Neural crest cell (in vitro differentiated cells): ENCODE measurements at regions not wholly inside any gene's neighbourhood (a gene's known extent, or its start where the extent isn't known, plus 50 kb on each side); places are given as distances from the start of the nearest gene placed in this dataset.

Experiments used
- DNase-seq: peaks from one replicate; pipeline ENCODE4 v3.0.0; 2021; ENCODE audit warnings: low read depth, mixed read lengths, low spot score
- H3K27ac Mint-ChIP-seq: one replicate; pipeline ENCODE4 v1.8.0; 2021; ENCODE audit warnings: mild to moderate bottlenecking, mixed read lengths; ENCODE audit not compliant: unreplicated experiment
- H3K27me3 Mint-ChIP-seq: 2 replicates; pipeline ENCODE4 v1.8.0; 2021; ENCODE audit warnings: low read depth, mild to moderate bottlenecking, mixed read lengths
- H3K36me3 Mint-ChIP-seq: 2 replicates; pipeline ENCODE4 v1.8.0; 2021; ENCODE audit warnings: low read depth, mild to moderate bottlenecking, mixed read lengths
- H3K4me1 Mint-ChIP-seq: 2 replicates; pipeline ENCODE4 v1.8.0; 2021; ENCODE audit warnings: mixed read lengths
- H3K4me3 Mint-ChIP-seq: one replicate; pipeline ENCODE4 v1.8.0; 2021; ENCODE audit warnings: mild to moderate bottlenecking, mixed read lengths
- H3K9me3 Mint-ChIP-seq: 2 replicates; pipeline ENCODE4 v1.8.0; 2021; ENCODE audit warnings: mixed read lengths
- TF ChIP-seq, protein P1 (sequence below): fragments of 200-600 bp; sonication (generic); conservative IDR thresholded peaks from 2 replicates; pipeline ENCODE4 v1.5.0; 2021; ENCODE audit warnings: antibody characterized with exemption, mild to moderate bottlenecking

DNA sequence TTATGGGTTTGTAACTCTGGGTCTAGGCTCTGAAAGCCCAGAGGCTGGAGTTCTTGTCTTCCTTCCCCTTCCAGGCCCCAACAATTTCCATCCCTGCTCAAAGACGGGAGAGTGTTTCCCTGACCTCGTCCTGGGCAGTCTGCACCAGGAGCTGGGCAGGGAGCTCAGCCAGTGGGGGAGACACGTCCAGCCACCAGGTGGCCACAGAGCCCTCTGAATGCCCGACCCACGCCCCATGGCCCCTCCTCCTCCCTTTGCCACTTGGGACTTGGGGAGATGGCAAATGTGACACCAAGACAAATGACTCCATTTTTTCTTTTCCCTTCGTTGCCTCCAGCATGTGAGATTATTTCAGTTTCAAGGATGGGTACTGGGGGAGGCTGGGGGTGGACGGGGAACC, 159.9 kb upstream of the AJAP1 start:
- H3K9me3 Mint-ChIP-seq: no peaks in the 10 kb centered on the region
- TF ChIP-seq, protein P1, sequence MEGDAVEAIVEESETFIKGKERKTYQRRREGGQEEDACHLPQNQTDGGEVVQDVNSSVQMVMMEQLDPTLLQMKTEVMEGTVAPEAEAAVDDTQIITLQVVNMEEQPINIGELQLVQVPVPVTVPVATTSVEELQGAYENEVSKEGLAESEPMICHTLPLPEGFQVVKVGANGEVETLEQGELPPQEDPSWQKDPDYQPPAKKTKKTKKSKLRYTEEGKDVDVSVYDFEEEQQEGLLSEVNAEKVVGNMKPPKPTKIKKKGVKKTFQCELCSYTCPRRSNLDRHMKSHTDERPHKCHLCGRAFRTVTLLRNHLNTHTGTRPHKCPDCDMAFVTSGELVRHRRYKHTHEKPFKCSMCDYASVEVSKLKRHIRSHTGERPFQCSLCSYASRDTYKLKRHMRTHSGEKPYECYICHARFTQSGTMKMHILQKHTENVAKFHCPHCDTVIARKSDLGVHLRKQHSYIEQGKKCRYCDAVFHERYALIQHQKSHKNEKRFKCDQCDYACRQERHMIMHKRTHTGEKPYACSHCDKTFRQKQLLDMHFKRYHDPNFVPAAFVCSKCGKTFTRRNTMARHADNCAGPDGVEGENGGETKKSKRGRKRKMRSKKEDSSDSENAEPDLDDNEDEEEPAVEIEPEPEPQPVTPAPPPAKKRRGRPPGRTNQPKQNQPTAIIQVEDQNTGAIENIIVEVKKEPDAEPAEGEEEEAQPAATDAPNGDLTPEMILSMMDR: peak; percentile 28
- DNase-seq: no peak
- H3K4me1 Mint-ChIP-seq: no peaks in the 10 kb centered on the region
- no peaks in the 10 kb centered on the region for H3K36me3 Mint-ChIP-seq
- no peak overlapping the region for H3K4me3 Mint-ChIP-seq
- peaks cover 5% of the 10 kb centered on the region for H3K27me3 Mint-ChIP-seq
- no peak overlapping the region for H3K27ac Mint-ChIP-seq

DNA sequence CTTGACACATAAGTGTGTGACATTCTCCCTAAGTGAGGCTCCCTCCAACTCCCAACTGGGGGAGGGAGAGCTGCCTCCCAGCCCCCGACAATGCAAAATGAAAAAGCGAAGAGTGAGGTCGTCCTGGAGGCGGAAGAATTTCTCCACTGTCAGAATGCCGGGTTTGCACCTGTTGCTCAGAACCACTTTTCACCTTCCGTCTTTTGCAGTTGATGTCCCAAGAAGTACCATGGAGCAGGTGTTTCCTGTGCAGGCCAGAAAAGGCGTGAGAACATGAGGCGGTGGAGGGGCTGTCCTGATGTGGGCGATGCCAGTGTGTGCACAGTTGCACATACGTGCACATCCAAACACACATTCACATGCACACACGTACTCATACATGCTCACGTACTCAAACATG, 158.6 kb upstream of the AJAP1 start:
- Mint-ChIP-seq H3K4me3 (no peak overlapping the region), H3K9me3 (no peaks in the 10 kb centered on the region)

DNA sequence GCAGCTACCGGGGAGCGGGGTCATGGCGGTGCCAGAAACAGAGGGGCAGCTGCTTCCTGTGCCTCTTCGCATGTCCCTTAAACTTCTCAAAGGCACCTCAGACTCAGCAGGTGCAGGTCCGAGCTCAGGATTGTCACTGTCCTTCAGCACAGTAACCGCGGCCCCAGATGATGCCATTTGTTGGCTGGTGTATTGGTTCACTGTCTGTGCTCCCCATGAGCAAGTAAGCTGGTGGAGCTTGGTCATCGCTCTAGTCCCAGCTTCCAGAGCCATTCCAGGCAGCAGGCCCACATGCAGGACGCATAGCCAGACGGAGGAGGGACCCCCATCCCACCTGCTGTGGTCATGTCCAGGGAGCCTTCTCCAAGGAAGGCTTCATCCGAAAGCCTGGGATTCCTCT, 154.0 kb upstream of the AJAP1 start:
- Mint-ChIP-seq H3K27me3 (peaks cover 5% of the 10 kb centered on the region), H3K9me3 (no peaks in the 10 kb centered on the region)
- TF ChIP-seq, protein P1: no peak

More for the DNA sequence above, 158.6 kb upstream of the AJAP1 start:
- Mint-ChIP-seq H3K4me1 (no peaks in the 10 kb centered on the region), H3K27me3 (peaks cover 2% of the 10 kb centered on the region), H3K36me3 (no peaks in the 10 kb centered on the region), H3K27ac (no peak overlapping the region)
- DNase-seq: no peak
- TF ChIP-seq, protein P1: no peak

DNA sequence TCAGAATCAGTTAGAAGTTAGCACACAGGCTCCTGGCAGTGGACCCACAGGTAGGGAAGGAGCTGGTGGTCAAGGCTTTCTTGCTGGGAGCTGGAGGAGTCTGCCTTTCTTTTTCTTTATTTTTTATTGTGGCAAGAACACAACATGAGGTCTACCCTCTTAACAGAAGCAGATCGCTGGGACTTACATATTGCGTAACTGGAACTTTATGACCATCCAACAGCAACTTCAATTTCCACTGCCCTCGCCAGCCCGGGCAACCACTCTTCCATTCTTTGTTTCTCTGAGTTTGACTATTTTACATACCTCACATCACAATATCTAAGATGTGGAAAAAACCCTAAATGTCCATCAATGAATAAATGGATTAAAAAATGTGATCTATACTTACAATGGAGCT, 147.8 kb upstream of the AJAP1 start:
- H3K36me3 Mint-ChIP-seq: no peaks in the 10 kb centered on the region
- H3K4me3 Mint-ChIP-seq: no peak overlapping the region
- no peak overlapping the region for H3K27ac Mint-ChIP-seq
- H3K9me3 Mint-ChIP-seq: no peaks in the 10 kb centered on the region
- peaks cover 8% of the 10 kb centered on the region for H3K27me3 Mint-ChIP-seq
- TF ChIP-seq, protein P1: no peak
- no peak for DNase-seq
- no peaks in the 10 kb centered on the region for H3K4me1 Mint-ChIP-seq

More for the DNA sequence above, 154.0 kb upstream of the AJAP1 start:
- H3K27ac Mint-ChIP-seq: no peak overlapping the region
- H3K4me1 Mint-ChIP-seq: no peaks in the 10 kb centered on the region
- DNase-seq: no peak
- no peak overlapping the region for H3K4me3 Mint-ChIP-seq
- H3K36me3 Mint-ChIP-seq: no peaks in the 10 kb centered on the region

DNA sequence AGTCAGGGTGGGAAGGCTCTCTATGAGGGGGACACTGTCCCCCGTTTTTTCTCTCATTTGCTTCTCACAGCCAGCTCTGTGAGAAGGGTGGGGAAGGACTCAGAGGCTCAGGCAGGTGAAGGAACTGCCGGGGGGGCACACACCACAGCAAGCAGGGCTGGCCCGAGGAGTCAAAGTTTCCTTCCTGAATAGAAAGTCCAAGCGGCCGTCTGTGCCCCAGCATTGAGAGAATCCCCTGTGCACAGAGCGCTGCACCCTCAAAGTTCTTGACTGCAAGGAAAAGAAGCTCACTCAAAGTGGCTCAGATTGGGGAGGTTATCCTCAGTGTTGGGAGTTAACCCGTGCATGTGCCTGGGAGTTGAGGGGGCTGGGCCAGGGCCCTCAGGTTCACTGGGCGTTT, 145.2 kb upstream of the AJAP1 start:
- H3K36me3 Mint-ChIP-seq: no peaks in the 10 kb centered on the region

More for the DNA sequence above, 145.2 kb upstream of the AJAP1 start:
- Mint-ChIP-seq H3K9me3 (no peaks in the 10 kb centered on the region), H3K27me3 (peaks cover 3% of the 10 kb centered on the region), H3K4me1 (no peaks in the 10 kb centered on the region), H3K4me3 (no peak overlapping the region), H3K27ac (no peak overlapping the region)
- no peak for DNase-seq
- TF ChIP-seq, protein P1: no peak
